ENCODE measurements at regions not wholly inside any gene's neighbourhood (a gene's known extent, or its start where the extent isn't known, plus 50 kb on each side); places are given as distances from the start of the nearest gene placed in this dataset.

DNA sequence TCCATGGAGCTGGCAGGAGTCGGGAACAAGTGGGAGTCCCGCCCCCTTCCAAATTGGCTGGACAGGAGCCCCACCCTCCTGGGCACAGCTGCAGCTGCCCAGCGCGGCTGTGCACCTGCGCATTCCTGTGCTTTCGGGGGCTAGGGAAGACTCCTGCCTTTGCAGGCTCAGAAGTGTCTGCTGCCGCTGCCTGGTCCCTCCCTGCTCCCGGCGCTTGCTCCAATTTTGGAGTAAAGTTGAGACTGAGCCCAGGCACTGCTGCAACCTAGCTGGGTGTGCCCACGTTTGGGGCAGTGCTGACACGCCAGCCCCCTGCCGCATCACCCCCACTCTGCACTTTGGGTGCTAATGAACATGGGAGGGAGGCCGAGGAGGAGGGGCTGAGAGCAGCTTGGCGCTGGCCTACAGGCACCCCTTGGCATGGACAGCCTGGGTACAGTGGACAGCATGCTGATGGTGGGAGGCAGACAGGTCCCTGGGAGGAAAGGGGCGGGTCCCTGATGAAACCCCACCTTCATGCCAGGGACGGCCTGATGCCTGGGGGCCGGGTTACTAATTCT lies 399.2 kb upstream of the CNTN4 start:
- DNase-seq (ENCODE audit: low read depth), result no peak
- no peak overlapping the region for H3K4me3 ChIP-seq (replicated peaks; ENCODE audit: low read depth, low read length)
- TF ChIP-seq, protein P1, sequence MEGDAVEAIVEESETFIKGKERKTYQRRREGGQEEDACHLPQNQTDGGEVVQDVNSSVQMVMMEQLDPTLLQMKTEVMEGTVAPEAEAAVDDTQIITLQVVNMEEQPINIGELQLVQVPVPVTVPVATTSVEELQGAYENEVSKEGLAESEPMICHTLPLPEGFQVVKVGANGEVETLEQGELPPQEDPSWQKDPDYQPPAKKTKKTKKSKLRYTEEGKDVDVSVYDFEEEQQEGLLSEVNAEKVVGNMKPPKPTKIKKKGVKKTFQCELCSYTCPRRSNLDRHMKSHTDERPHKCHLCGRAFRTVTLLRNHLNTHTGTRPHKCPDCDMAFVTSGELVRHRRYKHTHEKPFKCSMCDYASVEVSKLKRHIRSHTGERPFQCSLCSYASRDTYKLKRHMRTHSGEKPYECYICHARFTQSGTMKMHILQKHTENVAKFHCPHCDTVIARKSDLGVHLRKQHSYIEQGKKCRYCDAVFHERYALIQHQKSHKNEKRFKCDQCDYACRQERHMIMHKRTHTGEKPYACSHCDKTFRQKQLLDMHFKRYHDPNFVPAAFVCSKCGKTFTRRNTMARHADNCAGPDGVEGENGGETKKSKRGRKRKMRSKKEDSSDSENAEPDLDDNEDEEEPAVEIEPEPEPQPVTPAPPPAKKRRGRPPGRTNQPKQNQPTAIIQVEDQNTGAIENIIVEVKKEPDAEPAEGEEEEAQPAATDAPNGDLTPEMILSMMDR (IDR thresholded peaks at IDR 0.05; ENCODE audit: low read length, missing control alignments), result no peak

DNA sequence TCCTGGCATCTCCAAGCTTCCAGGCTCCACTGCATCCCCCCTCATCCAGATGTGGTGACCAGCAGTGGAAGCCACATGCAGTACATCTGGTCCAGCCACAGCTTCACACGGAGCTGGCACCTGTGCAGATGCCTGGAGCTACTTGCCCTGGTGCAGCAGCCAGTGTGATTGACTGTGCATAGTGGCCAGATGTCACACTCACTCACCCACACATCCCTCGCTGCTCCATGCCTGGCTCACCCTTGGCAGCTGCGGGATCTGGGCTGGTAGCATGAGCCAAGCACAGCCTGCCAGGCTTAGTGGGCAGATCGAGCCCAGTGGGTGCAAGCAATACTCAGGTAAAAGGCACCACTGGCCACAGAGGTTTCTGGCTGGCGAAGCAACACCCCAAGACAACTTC lies 398.0 kb upstream of the CNTN4 start:
- no peak for DNase-seq (ENCODE audit: low read depth)
- H3K4me3 ChIP-seq (replicated peaks; ENCODE audit: low read depth, low read length), result no peak overlapping the region
- TF ChIP-seq, protein P1 (IDR thresholded peaks at IDR 0.05; ENCODE audit: low read length, missing control alignments), result no peak

DNA sequence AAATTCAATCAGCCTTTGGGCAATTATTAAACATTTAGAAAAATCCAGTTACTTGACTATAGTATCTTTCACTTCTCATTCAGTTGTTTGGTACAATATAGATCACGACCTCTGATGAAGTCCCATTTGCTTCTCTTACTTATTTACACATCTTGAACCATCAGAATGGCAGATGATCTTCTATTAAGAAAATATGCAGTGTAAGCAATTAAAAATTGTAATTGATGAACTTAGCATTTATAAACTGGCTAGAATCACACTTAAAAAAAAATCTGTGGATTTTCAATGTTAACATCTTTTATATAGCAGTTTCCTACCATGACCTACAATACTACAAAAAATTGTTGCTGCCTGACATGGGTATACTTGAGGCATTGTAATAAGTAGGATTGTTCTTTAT lies 395.5 kb upstream of the CNTN4 start:
- no peak overlapping the region for H3K4me3 ChIP-seq (replicated peaks; ENCODE audit: low read depth, low read length)
- TF ChIP-seq, protein P1 (IDR thresholded peaks at IDR 0.05; ENCODE audit: low read length, missing control alignments), result no peak
- DNase-seq (ENCODE audit: low read depth), result no peak

DNA sequence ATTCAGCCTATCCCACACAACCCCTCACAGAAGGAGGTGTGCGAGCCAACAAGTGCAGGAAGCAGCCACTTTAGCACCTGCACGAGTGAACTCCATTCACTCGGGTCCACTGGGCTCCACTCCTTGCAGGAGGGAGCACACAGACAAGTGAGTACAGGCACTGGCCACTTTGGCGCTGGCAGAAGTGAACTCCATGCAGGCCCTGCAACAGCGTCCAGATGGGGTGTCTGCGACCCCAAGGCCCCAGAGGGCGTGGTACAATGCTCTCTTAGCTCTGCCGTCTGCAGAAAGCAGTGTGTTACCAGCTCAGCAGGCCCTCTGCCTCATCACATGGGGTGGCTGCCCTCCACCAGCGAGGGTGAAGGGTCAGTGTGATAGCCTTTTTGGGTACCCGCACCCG lies 388.0 kb upstream of the CNTN4 start:
- TF ChIP-seq, protein P1 (IDR thresholded peaks at IDR 0.05; ENCODE audit: low read length, missing control alignments), result no peak
- no peak overlapping the region for H3K4me3 ChIP-seq (replicated peaks; ENCODE audit: low read depth, low read length)
- DNase-seq (ENCODE audit: low read depth), result no peak

DNA sequence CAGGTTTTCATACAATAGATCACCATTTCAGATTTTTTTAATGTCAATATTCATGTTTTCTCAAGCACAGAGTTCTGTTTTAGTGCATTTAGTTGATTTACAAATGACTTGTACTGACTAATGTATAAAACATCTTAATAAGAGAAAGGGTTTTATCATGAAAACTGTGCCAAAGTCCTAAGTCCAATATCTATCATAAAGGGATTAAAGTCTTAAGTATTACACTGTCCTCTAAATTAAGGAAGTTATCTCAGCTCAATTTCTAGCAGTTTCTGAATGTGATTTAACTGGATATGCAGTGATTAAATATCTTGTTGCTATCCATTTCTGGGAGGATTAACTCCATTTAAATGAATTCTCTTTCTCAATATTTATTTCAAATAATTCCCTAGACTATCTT lies 381.1 kb upstream of the CNTN4 start:
- no peak overlapping the region for H3K4me3 ChIP-seq (replicated peaks; ENCODE audit: low read depth, low read length)
- TF ChIP-seq, protein P1 (IDR thresholded peaks at IDR 0.05; ENCODE audit: low read length, missing control alignments), result no peak
- DNase-seq (ENCODE audit: low read depth), result no peak

DNA sequence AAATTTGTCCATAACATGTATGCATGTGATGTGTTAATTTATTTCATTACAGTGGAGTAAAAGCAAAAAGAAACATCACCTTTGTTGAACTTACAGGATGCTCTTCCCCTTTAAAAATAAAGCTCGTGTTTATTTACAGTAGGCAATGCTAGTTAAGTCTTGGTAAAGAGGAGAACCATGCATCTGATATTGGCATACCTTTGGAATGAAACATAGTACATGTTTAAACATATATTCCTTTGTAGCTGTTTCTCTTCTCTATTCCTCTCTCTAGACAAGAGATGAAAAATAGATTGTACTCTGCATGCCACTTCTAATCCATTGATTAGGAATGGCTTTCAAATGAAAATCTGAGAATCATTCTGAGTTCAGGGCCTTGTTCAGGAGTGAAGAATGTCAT lies 374.9 kb upstream of the CNTN4 start:
- TF ChIP-seq, protein P1 (IDR thresholded peaks at IDR 0.05; ENCODE audit: low read length, missing control alignments), result no peak
- H3K4me3 ChIP-seq (replicated peaks; ENCODE audit: low read depth, low read length), result no peak overlapping the region
- no peak for DNase-seq (ENCODE audit: low read depth)

DNA sequence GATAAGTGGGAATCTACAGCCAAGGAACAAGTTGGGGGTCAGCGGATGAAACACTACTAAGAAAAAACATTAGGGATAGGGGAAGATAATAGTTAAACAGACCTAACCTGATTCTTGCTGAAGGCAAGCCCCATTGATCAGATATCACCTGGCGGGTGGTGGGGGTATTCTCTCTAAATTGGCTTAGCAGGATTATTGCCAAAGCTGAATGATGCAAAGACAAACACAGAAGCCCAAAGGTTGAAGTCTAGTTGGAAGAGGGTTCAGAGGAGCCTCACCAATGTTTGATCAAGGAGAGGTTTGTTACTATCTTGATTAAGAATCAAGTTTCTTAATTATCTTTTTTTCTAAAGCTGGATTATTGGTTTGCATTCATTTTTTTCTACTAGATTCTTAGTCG lies 371.9 kb upstream of the CNTN4 start:
- DNase-seq (ENCODE audit: low read depth), result no peak
- no peak overlapping the region for H3K4me3 ChIP-seq (replicated peaks; ENCODE audit: low read depth, low read length)
- TF ChIP-seq, protein P1 (IDR thresholded peaks at IDR 0.05; ENCODE audit: low read length, missing control alignments), result no peak
